ENCODE measurements at regions not wholly inside any gene's neighbourhood (a gene's known extent, or its start where the extent isn't known, plus 50 kb on each side); places are given as distances from the start of the nearest gene placed in this dataset.
"Not testable (repeated sequence)": the region's sequence is repeated elsewhere in the genome, so short reads cannot be mapped to it uniquely, and the experiment has no call there.

DNA sequence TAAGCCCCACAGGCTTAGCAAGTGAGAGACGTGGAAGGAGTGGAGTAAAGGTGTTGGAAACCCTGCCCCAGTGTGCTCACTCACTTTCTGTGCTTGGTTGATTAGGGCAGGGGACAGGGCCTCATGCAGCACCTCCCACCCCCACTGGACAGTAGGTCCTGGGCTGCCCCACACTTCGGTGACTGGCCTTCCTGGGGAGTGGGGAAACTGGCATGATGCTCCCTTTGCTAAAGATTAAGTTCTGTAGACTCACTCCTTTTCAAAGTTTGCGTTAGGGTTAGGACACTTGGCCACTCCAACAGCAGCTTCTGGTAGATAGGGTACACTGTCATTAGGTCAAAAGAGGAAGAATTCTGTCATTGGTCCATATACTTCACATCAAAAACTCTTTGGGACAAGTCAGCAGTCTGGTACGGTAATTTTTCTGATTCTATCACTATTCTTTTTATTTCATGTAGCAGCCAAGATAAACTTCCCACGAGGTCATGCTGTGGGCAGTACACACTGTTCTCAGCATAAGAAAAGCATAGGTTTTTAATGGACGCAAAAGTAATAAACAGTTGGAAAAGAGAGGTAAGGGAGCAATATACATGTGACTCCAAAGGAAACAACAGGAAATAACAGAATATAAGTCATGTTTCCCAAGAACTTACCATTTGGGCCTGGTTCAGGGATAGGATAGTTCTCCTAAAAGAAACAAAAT, 106.6 kb upstream of the TERB2 start:
- DNase-seq (ENCODE audit: low read depth in 2 of 2): not testable (repeated sequence)

DNA sequence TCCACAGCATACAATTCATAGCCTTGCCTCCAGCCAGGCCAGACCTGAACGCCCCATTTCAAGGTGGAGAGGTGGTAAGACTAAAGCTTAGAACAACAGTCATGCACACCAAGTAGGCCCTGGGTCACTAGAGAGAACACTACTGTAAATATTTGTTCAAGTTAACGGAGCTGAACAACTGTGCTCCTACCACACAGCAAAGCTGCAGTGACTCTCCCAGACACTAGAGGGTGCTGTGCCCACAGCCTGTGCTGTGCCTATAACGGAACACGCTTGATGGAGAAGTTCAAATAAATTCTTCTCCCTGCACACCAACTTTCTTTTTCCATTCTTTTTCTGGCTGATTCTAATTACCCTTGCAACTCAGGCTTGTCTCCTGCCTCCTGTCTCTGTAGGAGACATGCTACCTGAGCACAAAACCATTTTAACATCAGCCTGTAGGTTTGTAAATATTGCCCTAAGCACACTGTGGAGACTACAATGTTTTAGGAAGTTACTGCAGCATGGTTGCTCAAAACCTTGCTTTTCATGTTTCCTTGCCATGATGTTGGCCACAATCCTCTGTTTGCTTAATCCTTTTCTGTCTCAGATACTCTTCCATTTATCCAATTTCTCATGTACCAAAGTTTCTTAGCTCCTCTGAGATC, 103.1 kb upstream of the TERB2 start:
- peak; percentile 20 to 31 for DNase-seq (ENCODE audit: low read depth in 2 of 2)

DNA sequence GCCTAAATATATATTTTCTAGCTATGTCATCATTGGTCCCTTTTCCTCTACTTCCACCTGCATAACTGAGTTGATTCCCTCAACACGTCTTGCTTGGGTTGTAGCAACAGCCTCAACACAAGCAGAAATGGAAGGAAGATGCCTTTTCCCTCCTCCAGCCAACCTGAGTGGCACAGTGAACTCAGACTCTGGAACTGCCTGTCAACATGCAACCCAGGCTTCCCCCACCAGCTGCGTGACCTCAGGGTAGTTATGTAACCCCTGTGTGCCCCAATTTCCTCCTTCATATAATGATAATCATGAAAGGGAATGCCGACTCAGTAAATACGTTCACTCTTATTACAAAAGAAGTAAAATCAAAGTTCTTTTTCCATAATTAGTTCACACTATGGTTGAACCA, 101.8 kb upstream of the TERB2 start:
- not testable (repeated sequence) for DNase-seq (ENCODE audit: low read depth in 2 of 2)

- not testable (repeated sequence) for DNase-seq (ENCODE audit: low read depth in 2 of 2)
Measured at GRCh38 chr15:44856284-44856683, 100.2 kb upstream of the TERB2 start.

GRCh38 chr15:44857164-44857710, 99.2 kb upstream of the TERB2 start:
- not testable (repeated sequence) for DNase-seq (ENCODE audit: low read depth in 2 of 2)

GRCh38 chr15:44859088-44859487, 97.4 kb upstream of the TERB2 start:
- not testable (repeated sequence) for DNase-seq (ENCODE audit: low read depth in 2 of 2)

GRCh38 chr15:44860168-44860567, 96.3 kb upstream of the TERB2 start:
- not testable (repeated sequence) for DNase-seq (ENCODE audit: low read depth in 2 of 2)

DNA sequence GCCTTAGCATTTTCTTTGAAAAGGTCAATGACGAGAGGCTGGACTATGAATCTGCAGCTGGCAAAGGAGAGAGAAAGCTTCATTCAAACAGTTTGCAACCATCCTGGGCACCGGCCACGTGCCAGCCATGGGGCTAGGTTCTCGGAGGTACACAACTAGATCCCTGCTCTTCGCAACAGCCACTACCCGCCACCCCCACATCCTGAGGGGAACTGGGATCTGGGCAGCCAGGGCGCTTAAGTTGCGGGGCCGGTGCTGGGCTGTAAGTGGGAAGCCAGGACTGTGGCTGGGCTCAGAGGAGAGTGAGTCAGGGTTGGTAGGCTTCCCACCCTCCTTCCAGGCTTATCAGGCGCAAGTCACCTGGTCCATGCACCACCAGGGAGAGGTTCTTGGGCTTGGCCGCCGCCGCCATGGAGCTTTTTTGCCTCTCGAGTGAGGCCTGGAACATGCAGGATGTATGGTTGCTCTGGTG, 95.0 kb upstream of the TERB2 start:
- DNase-seq (ENCODE audit: low read depth in 2 of 2): no peak

DNA sequence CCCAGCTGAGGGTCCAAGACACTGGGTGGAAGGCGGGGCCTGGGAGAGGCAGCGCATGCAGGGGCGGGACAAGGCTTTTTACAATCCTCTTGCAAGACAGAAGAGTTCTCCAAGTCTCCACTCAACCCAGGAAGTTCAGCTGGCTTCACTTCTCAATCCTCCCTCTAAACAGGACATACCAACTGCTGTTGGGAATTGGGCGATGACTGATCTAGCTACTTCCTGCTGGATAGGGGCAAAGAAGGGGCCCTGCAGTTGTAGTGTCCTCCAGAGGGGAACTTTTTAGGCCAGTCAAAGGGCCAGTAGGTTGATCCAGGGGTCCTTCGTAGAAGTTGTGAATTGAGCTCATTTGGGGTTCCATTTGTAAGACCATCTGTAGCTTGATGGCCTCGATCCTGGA, 94.6 kb upstream of the TERB2 start:
- no peak for DNase-seq (ENCODE audit: low read depth in 2 of 2)

- not testable (repeated sequence) for DNase-seq (ENCODE audit: low read depth in 2 of 2)
Measured at GRCh38 chr15:44862866-44863265, 93.6 kb upstream of the TERB2 start.

GRCh38 chr15:44868100-44868499, 88.4 kb upstream of the TERB2 start:
- not testable (repeated sequence) for DNase-seq (ENCODE audit: low read depth in 2 of 2)

DNA sequence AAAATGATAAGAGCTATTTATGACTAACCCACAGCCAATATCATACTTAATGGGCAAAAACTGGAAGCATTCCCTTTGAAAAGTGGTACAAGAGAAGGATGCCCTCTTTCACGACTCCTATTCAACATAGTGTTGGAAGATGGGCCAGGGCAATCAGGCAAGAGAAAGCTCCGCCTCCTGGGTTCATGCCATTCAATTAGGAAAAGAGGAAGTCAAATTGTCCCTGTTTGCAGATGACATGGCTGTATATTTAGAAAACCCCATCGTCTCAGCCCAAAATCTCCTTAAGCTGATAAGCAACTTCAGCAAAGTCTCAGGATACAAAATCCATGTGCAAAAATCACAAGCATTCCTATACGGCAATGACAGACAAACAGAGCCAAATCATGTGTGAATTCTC, 86.4 kb upstream of the TERB2 start:
- DNase-seq (ENCODE audit: low read depth in 2 of 2): not testable (repeated sequence)

GRCh38 chr15:44873103-44873502, 83.4 kb upstream of the TERB2 start:
- no peak for DNase-seq (ENCODE audit: low read depth in 2 of 2)

GRCh38 chr15:44879066-44879465, 77.4 kb upstream of the TERB2 start:
- DNase-seq (ENCODE audit: low read depth in 2 of 2): no peak

DNA sequence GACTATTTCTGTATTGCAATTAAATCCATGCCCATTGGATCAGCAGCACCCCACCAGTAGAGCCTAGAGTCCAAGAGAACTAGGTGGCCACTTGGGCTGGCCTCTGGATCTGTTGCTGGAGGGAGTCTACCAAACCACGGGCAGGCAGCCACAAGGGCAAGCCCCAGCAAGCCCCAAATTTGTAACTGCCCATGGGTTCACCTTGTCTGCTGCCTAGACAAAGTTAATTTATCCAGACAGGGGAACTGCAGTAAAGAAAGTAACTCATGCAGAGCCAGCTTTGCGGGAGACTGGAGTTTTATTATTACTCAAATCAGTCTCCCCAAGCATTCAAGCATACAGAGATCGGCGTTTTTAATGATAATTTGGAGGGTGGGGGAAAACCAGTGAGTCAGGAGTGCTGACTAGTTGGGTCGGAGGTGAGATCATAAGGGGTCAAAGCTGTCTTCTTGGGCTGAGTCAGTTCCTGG, 74.0 kb upstream of the TERB2 start:
- no peak for DNase-seq (ENCODE audit: low read depth in 2 of 2)

GRCh38 chr15:44883199-44883877, 73.1 kb upstream of the TERB2 start:
- DNase-seq (ENCODE audit: low read depth in 2 of 2): no peak

GRCh38 chr15:44898890-44899651, 57.4 kb upstream of the TERB2 start:
- DNase-seq (ENCODE audit: low read depth in 2 of 2): not testable (repeated sequence)

GRCh38 chr15:44899775-44900174, 56.7 kb upstream of the TERB2 start:
- DNase-seq (ENCODE audit: low read depth in 2 of 2): not testable (repeated sequence)

DNA sequence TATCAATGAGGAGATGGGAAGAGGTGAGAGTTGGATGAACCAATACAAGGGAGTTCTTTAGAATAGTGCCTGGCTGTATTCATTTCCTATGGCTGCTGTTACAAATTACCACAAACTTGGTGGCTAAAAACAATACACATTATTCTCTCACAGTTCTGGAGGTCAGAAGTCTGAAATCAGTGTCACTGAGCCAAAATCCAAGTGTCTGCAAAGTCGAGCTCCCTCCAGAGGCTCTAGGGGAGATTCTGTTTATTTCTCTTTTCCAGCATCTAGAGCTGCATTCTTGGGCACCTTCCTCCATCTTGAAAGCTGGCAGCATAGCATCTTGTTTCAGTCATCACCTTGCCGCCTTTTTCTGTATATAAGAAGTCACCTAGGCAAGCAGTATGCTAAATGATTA, 55.7 kb upstream of the TERB2 start:
- DNase-seq (ENCODE audit: low read depth in 2 of 2): not testable (repeated sequence)

DNA sequence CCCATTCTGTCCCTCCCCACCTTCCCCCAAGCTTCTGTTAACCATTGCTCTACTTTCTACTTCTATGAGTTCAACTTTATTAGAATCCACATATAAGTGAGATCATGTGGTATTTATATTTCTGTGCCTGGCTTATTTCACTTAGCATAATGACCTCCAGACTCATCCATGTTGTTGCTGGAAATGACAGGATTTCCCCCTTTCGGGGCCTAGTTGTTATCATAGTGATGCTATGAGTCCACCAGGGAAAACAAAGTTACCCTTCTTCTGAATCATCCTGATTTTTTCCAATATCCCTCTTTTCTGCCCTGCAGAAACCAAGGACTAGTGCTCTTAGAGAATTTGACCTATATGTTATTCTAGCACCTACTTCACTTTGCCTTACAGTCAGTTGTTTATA, 53.2 kb upstream of the TERB2 start:
- not testable (repeated sequence) for DNase-seq (ENCODE audit: low read depth in 2 of 2)

GRCh38 chr15:44904651-44905340, 51.7 kb upstream of the TERB2 start:
- DNase-seq (ENCODE audit: low read depth in 2 of 2): not testable (repeated sequence)
